ENCODE measurements at regions not wholly inside any gene's neighbourhood (a gene's known extent, or its start where the extent isn't known, plus 50 kb on each side); places are given as distances from the start of the nearest gene placed in this dataset.
"Not testable (repeated sequence)": the region's sequence is repeated elsewhere in the genome, so short reads cannot be mapped to it uniquely, and the experiment has no call there.

DNA sequence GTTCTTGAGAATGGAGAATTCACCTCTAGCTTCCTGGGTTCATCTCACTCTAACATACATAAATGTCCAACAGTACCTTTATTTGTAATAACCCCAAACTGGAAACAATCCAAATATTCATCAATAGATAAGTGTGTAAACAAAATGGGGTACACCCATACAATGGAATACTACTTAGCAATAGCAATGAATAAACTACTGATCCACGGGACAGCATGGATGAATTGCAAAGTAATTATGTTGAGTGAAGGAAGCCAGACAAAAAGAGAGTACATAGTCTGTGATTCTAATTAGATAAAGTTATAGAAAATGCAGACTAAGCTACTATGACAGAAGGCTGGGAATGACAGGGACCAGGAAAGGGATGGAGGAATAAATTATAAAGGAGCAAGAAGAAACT is 391.3 kb downstream of the CCSER2 start:
- CTCF ChIA-PET, result no interaction called here
- POLR2A ChIA-PET, result no interaction called here
- TF ChIP-seq CTBP1 (IDR thresholded peaks at IDR 0.05; ENCODE audit: borderline replicate concordance) (no peak), L3MBTL2 (conservative IDR thresholded peaks at IDR 0.05) (no peak)
- no peak for DNase-seq (ENCODE audit: extremely low spot score)

DNA sequence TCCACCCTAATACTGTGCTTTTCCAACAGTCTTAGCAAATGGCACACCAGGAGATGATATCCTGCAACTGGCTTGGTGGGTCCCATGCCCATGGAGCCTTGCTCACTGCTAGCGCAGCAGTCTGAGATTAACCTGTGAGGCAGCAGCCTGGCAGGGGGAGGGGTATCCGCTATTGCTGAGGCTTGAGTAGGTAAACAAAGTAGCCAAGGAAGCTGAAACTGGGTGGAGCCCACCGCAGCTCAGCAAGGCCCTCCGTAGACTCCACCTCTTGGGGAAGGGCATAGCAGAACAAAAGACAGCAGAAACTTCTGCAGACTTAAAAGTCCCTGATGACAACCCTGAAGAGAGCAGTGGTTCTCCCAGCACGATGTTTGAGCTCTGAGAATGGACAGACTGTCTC is 399.0 kb downstream of the CCSER2 start:
- CTCF ChIA-PET, result no interaction called here

DNA sequence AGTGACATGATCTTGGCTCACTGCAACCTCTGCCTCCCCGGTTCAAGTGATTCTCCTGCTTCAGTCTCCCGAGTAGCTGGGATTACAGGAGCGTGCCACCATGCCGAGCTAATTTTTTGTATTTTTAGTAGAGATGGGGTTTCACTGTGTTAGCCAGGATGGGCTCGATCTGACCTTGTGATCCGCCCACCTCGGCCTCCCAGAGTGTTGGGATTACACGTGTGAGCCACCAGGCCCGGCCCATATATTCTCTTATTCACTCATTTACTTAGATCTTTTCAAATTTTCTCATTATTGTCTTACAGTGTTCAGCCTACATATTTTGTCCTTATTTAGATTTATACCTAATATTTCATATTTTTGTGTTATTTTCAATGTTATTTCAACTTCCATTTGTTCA is 410.7 kb downstream of the CCSER2 start:
- CTCF ChIA-PET; POLR2A ChIA-PET; DNase-seq (ENCODE audit: extremely low spot score): not testable (repeated sequence)

More for the DNA sequence above, 399.0 kb downstream of the CCSER2 start:
- POLR2A ChIA-PET, result no interaction called here
- TF ChIP-seq CTBP1 (IDR thresholded peaks at IDR 0.05; ENCODE audit: borderline replicate concordance) (no peak), ARNT (IDR thresholded peaks at IDR 0.05) (no peak), L3MBTL2 (conservative IDR thresholded peaks at IDR 0.05) (no peak), SUZ12 (IDR thresholded peaks at IDR 0.05) (no peak)
- TF ChIP-seq, protein P1, sequence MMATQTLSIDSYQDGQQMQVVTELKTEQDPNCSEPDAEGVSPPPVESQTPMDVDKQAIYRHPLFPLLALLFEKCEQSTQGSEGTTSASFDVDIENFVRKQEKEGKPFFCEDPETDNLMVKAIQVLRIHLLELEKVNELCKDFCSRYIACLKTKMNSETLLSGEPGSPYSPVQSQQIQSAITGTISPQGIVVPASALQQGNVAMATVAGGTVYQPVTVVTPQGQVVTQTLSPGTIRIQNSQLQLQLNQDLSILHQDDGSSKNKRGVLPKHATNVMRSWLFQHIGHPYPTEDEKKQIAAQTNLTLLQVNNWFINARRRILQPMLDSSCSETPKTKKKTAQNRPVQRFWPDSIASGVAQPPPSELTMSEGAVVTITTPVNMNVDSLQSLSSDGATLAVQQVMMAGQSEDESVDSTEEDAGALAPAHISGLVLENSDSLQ (IDR thresholded peaks at IDR 0.05), result no peak
- DNase-seq (ENCODE audit: extremely low spot score), result no peak

DNA sequence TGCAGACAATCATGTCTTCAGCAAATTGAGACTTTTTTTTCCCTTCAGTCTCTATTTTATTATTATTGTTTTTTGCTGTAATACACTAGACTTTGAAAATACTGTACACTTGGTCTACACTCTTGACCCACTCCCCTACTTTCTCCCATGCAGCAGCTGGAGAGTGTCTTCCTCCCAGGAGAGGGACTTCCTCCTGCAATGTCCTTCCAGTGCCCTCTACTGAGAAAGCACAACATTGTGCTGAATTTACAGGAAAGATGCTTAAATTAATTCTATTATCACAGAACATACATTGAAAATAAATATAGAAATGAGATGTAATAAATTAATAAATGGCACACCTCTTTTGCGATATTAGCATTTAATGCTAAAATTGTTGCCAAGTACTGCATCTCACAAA is 411.3 kb downstream of the CCSER2 start:
- ChIA-PET CTCF (no interaction called here), POLR2A (no interaction called here)
- TF ChIP-seq SP1 (IDR thresholded peaks at IDR 0.05) (no peak), L3MBTL2 (conservative IDR thresholded peaks at IDR 0.05) (no peak), NFRKB (IDR thresholded peaks at IDR 0.05) (no peak), BHLHE40 (IDR thresholded peaks at IDR 0.05; ENCODE audit: borderline replicate concordance) (no peak)
- DNase-seq (ENCODE audit: extremely low spot score), result no peak

DNA sequence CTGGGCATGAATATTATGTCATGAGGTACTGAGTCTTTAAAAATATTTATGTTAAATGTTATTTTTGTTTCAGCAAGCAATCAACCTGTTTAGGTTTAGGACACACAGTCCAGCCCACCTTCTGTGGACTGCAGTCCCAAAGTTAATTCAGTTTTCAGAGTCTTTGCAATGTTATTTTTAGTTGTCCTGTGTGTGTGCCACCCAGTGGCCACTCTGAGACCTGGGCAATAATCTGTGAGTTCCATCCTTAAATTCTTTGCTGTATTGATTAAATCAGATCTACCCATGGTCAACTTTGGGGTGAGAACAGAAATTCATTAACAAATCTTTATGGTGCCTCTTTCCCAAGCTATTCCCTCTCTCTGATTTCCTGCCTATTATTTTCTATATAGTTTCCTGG is 415.1 kb downstream of the CCSER2 start:
- ChIA-PET POLR2A (no interaction called here), CTCF (no interaction called here)
- no peak for DNase-seq (ENCODE audit: extremely low spot score)
- TF ChIP-seq ELF4 (IDR thresholded peaks at IDR 0.05), result no peak
- TF ChIP-seq SP1 (IDR thresholded peaks at IDR 0.05), result no peak
- no peak for TF ChIP-seq L3MBTL2 (conservative IDR thresholded peaks at IDR 0.05)
- TF ChIP-seq SUZ12 (IDR thresholded peaks at IDR 0.05), result no peak
- TF ChIP-seq FOXA1 (IDR thresholded peaks at IDR 0.05), result no peak
- TF ChIP-seq CTBP1 (IDR thresholded peaks at IDR 0.05; ENCODE audit: borderline replicate concordance), result no peak
- TF ChIP-seq HDGF (IDR thresholded peaks at IDR 0.05; ENCODE audit: borderline replicate concordance), result no peak
- TF ChIP-seq, protein P1 (IDR thresholded peaks at IDR 0.05), result no peak
- no peak for TF ChIP-seq BHLHE40 (IDR thresholded peaks at IDR 0.05; ENCODE audit: borderline replicate concordance)
- no peak for TF ChIP-seq NFRKB (IDR thresholded peaks at IDR 0.05)
- TF ChIP-seq FOXK2 (IDR thresholded peaks at IDR 0.05), result no peak

DNA sequence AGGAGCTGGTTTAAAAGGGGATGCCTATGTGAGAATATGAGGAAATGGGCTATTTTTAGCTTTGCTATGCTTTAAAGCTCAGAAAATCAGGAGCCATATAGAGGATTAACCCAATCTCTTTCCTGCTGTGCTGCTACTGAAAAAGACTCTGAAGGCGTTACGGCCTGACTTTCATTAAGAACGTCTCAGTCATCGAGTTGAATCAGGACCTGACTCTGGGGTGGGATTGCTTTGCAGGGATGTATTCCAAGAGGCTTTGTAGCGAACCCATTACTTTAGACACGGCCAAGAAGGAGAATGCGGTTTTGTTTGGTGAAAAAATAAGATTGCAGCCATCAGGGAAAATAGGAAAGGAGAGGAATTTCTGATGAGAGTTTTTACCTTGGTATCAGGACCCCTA is 426.9 kb downstream of the CCSER2 start:
- ChIA-PET CTCF (interaction anchor here (0.6 kb wide), 1 partner anchor 192 kb away, joined by 4 read pairs; no protein-coding TSS in a partner anchor), POLR2A (no interaction called here)
- TF ChIP-seq CTBP1 (IDR thresholded peaks at IDR 0.05; ENCODE audit: borderline replicate concordance) (no peak), FOXA1 (IDR thresholded peaks at IDR 0.05) (no peak), FOXK2 (IDR thresholded peaks at IDR 0.05) (no peak), SP1 (IDR thresholded peaks at IDR 0.05) (no peak), ELF4 (IDR thresholded peaks at IDR 0.05) (no peak), NFRKB (IDR thresholded peaks at IDR 0.05) (no peak), LEF1 (IDR thresholded peaks at IDR 0.05; ENCODE audit: borderline replicate concordance) (no peak), BHLHE40 (IDR thresholded peaks at IDR 0.05; ENCODE audit: borderline replicate concordance) (no peak), ARNT (IDR thresholded peaks at IDR 0.05) (no peak), TARDBP (IDR thresholded peaks at IDR 0.05) (no peak), HDGF (IDR thresholded peaks at IDR 0.05; ENCODE audit: borderline replicate concordance) (no peak), SUZ12 (IDR thresholded peaks at IDR 0.05) (no peak), FOXM1 (IDR thresholded peaks at IDR 0.05; ENCODE audit: borderline replicate concordance) (no peak)
- no peak for DNase-seq (ENCODE audit: extremely low spot score)

DNA sequence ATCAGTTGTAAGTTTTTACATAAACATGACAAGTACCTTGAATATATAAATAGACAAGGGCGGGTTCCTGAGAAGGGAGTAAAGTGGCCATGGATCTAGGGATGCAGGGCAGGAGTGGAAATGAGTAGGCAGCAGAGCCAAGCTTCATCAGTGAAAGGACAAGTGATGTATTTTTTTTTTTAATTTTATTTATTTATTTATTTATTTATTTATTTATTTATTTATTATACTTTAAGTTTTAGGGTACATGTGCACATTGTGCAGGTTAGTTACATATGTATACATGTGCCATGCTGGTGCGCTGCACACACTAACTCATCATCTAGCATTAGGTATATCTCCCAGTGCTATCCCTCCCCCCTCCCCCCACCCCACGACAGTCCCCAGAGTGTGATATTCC is 428.3 kb downstream of the CCSER2 start:
- CTCF ChIA-PET; POLR2A ChIA-PET; DNase-seq (ENCODE audit: extremely low spot score): not testable (repeated sequence)

DNA sequence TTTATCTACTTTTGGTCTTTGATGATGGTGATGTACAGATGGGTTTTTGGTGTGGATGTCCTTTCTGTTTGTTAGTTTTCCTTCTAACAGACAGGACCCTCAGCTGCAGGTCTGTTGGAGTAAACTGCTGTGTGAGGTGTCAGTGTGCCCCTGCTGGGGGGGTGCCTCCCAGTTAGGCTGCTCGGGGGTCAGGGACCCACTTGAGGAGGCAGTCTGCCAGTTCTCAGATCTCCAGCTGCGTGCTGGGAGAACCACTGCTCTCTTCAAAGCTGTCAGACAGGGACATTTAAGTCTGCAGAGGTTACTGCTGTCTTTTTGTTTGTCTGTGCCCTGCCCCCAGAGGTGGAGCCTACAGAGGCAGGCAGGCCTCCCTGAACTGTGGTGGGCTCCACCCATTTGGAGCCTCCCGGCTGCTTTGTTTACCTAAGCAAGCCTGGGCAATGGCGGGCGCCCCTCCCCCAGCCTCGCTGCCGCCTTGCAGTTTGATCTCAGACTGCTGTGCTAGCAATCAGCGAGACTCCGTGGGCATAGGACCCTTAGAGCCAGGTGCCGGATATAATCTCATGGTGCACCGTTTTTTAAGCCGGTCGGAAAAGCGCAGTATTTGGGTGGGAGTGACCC is 433.7 kb downstream of the CCSER2 start:
- POLR2A ChIA-PET; CTCF ChIA-PET; DNase-seq (ENCODE audit: extremely low spot score): not testable (repeated sequence)

All from HEK293T (cell line).